Astrocyte (in vitro differentiated cells and primary cell): ENCODE measurements at regions not wholly inside any gene's neighbourhood (a gene's known extent, or its start where the extent isn't known, plus 50 kb on each side); places are given as distances from the start of the nearest gene placed in this dataset.

Experiments
- EZH2 ChIP-seq: IDR thresholded peaks from 2 replicates; pipeline ENCODE4 v1.6.1; 2012; ENCODE audit warnings: mild to moderate bottlenecking, low read length, inconsistent platforms; ENCODE audit not compliant: insufficient read depth
- TF ChIP-seq, protein P1 (sequence below): IDR thresholded peaks from 2 replicates; pipeline ENCODE4 v1.5.1; 2011; ENCODE audit warnings: low read depth, mild to moderate bottlenecking, inconsistent platforms, low read length, moderate library complexity; ENCODE audit not compliant: insufficient read depth

DNA sequence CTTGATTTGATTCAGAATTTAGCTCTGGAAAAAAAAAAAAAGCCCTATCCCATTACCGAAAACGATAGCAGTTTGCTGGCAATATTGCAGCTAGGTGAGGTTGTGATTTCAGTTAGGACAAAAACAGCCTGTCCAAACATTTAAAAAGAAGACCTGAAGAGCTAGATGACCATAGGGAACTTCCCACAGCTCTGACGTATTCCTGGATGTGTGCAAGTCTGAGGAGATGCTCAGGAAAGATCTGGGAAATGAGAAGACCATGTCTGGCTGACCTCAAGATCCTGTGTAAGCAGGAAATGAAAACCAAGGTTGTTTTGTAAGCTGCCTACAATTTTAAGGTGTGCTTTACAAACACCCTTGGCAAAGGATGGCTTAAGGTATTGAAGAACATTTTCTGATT is 88.7 kb downstream of the RAMP3 start:
- TF ChIP-seq, protein P1, sequence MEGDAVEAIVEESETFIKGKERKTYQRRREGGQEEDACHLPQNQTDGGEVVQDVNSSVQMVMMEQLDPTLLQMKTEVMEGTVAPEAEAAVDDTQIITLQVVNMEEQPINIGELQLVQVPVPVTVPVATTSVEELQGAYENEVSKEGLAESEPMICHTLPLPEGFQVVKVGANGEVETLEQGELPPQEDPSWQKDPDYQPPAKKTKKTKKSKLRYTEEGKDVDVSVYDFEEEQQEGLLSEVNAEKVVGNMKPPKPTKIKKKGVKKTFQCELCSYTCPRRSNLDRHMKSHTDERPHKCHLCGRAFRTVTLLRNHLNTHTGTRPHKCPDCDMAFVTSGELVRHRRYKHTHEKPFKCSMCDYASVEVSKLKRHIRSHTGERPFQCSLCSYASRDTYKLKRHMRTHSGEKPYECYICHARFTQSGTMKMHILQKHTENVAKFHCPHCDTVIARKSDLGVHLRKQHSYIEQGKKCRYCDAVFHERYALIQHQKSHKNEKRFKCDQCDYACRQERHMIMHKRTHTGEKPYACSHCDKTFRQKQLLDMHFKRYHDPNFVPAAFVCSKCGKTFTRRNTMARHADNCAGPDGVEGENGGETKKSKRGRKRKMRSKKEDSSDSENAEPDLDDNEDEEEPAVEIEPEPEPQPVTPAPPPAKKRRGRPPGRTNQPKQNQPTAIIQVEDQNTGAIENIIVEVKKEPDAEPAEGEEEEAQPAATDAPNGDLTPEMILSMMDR = no peak
- TF ChIP-seq EZH2 = no peak
